GM23248 (cell line): ENCODE measurements at regions not wholly inside any gene's neighbourhood (a gene's known extent, or its start where the extent isn't known, plus 50 kb on each side); places are given as distances from the start of the nearest gene placed in this dataset.

Experiments
- DNase-seq: peaks from one replicate; pipeline ENCODE4 v3.0.0-alpha.2; 2015
- H2AFZ ChIP-seq: fragments of 200-600 bp; sonication (generic); 2 replicates; pipeline ENCODE4 v1.6.1; 2016; ENCODE audit warnings: antibody characterized with exemption
- H3F3A ChIP-seq: fragments of 200-600 bp; sonication (generic); 2 replicates; pipeline ENCODE4 v1.6.1; 2016; ENCODE audit warnings: mild to moderate bottlenecking, antibody characterized with exemption, mixed run types; ENCODE audit not compliant: insufficient read depth
- H3K27ac ChIP-seq: fragments of 200-600 bp; sonication (generic); 2 replicates; pipeline ENCODE4 v1.5.1; 2016; ENCODE audit warnings: mild to moderate bottlenecking
- H3K27me3 ChIP-seq: fragments of 200-600 bp; sonication (generic); replicated peaks from 2 replicates; pipeline ENCODE4 v1.6.1; 2016; ENCODE audit warnings: mild to moderate bottlenecking; ENCODE audit not compliant: insufficient read depth
- H3K36me3 ChIP-seq: fragments of 200-600 bp; sonication (generic); 2 replicates; pipeline ENCODE4 v1.6.1; 2016; ENCODE audit warnings: low read depth, mild to moderate bottlenecking
- H3K4me1 ChIP-seq: fragments of 200-600 bp; sonication (generic); 2 replicates; pipeline ENCODE4 v1.6.1; 2016; ENCODE audit warnings: mild to moderate bottlenecking; ENCODE audit not compliant: insufficient read depth
- H3K4me2 ChIP-seq: fragments of 200-600 bp; sonication (generic); one replicate; pipeline ENCODE4 v1.6.1; 2016; ENCODE audit warnings: mild to moderate bottlenecking; ENCODE audit not compliant: unreplicated experiment
- H3K4me3 ChIP-seq: fragments of 200-600 bp; sonication (generic); 2 replicates; pipeline ENCODE4 v1.5.1; 2016; ENCODE audit warnings: mild to moderate bottlenecking
- H3K79me2 ChIP-seq: fragments of 200-600 bp; sonication (generic); 2 replicates; pipeline ENCODE4 v1.6.1; 2016; ENCODE audit warnings: mild to moderate bottlenecking; ENCODE audit not compliant: insufficient read depth
- H3K9ac ChIP-seq: fragments of 200-600 bp; sonication (generic); 2 replicates; pipeline ENCODE4 v1.6.1; 2016; ENCODE audit warnings: mild to moderate bottlenecking
- H3K9me2 ChIP-seq: fragments of 200-600 bp; sonication (generic); 2 replicates; pipeline ENCODE4 v1.6.1; 2016; ENCODE audit warnings: mixed run types, mild to moderate bottlenecking, moderate library complexity; ENCODE audit not compliant: insufficient read depth
- H3K9me3 ChIP-seq: fragments of 200-600 bp; sonication (generic); one replicate; pipeline ENCODE4 v1.6.1; 2017; ENCODE audit warnings: low read depth
- H4K20me1 ChIP-seq: fragments of 200-600 bp; sonication (generic); 2 replicates; pipeline ENCODE4 v1.6.0; 2016; ENCODE audit not compliant: insufficient read depth
- EZH2 ChIP-seq: fragments of 200-600 bp; sonication (generic); IDR thresholded peaks from 2 replicates; pipeline ENCODE4 v1.6.1; 2018; ENCODE audit warnings: antibody characterized with exemption, mild to moderate bottlenecking; ENCODE audit not compliant: insufficient read depth, poor library complexity, severe bottlenecking
- EZH2phosphoT487 ChIP-seq: fragments of 200-600 bp; sonication (generic); IDR thresholded peaks from 2 replicates; pipeline ENCODE4 v1.6.1; 2018; ENCODE audit warnings: antibody characterized with exemption, moderate library complexity, mild to moderate bottlenecking, low read depth; ENCODE audit not compliant: insufficient read depth
- WGBS, 2 experiments: methylation state at CpG; one replicate each; pipeline ENCODE4 v1.1.6; 2015 to 2017; ENCODE audit warnings: low lambda C conversion rate in 2 of 2, low coverage in 1 of 2; ENCODE audit errors: missing lambda C conversion rate in 2 of 2; 5-methylcytosine and 5-hydroxymethylcytosine counted together
- in situ Hi-C: fragments of 300-500 bp; cut with MboI; formaldehyde crosslinking; loops from 2 replicates; pipeline ENCODE4 v1.15.0; 2020

DNA sequence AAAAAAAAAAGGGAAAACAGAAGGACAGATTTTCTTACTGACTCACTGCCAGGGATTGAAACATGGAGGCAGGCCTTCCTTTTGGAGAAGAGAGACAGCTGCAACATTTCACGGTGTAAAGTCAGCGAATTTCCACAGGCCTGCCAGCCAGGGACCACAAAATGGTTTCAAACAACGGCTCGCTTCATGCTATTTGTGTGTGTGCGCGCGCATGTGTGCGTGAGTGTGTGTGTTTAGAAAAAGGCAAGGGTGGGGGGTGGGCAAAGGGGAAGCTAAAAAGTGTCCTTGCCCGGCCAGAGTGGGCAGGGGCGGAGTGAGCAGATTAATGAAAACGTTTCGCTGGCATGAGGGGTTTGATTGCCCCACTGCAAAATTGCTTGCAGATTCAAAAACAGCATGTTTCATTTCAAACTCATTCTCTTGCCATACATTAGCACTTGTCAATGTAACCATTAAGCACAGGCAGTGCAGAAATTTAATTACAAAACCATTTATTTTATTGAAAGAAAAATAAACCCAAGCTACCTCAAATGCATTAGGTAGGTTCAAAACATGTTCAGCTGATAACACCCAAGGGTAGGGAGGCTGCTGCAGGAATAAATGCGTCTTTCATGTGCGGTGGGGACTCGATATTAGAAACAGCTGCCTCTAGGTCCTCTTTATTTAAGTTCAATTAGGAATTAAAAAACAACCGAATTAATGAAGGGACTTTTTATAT lies 182.1 kb upstream of the SIX2 start:
- Histone ChIP-seq H3K9ac (no peak overlapping the region), H3K27me3 (no peaks in the 10 kb centered on the region), H3K4me2 (no peak overlapping the region), H2AFZ (no peak overlapping the region), H3K79me2 (no peaks in the 10 kb centered on the region), H3K9me3 (no peaks in the 10 kb centered on the region), H3K9me2 (no peaks in the 10 kb centered on the region), H4K20me1 (no peaks in the 10 kb centered on the region), H3K27ac (no peak overlapping the region), H3F3A (no peaks in the 10 kb centered on the region), H3K4me1 (no peaks in the 10 kb centered on the region), H3K36me3 (no peaks in the 10 kb centered on the region), H3K4me3 (no peak overlapping the region)
- no peak for DNase-seq
- in situ Hi-C loops, result no loop called here
- TF ChIP-seq EZH2, result no peak
- TF ChIP-seq EZH2phosphoT487, result no peak
- 81% methylated on average over 16 of the region's 16 CpGs for WGBS, 2 experiments

DNA sequence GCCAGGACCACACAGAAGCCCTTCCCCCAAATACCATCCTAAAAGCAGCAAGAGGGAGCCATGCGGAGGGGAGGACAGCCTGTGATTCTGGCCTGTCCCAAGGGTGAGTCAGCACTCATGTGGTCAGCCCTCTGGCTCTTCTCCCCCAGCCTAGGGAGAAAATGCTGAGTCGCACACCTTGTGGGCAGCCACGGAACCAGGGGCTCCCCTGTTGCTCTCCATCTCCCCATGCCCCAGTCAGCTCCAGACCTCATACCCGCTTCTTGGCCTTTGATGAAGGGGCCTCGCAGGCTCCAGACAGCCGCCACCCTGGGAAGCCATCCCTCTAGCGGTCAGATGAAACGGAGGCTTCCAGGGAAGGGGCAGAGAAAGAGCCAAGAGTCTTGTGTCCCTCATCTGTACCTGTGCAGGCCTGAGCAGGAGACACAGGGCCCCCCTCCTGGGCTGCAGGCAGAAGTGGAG lies 181.3 kb upstream of the SIX2 start:
- H2AFZ ChIP-seq, result no peak overlapping the region
- no peaks in the 10 kb centered on the region for H3K27me3 ChIP-seq
- DNase-seq, result peak; percentile 78
- no peaks in the 10 kb centered on the region for H3K9me3 ChIP-seq
- no peaks in the 10 kb centered on the region for H3K9me2 ChIP-seq
- 78 to 85% methylated on average over 8 of the region's 8 CpGs for WGBS, 2 experiments
- H3K4me2 ChIP-seq, result no peak overlapping the region
- no peaks in the 10 kb centered on the region for H3K79me2 ChIP-seq
- no peaks in the 10 kb centered on the region for H3F3A ChIP-seq
- no peak overlapping the region for H3K9ac ChIP-seq
- no peaks in the 10 kb centered on the region for H4K20me1 ChIP-seq
- no peaks in the 10 kb centered on the region for H3K36me3 ChIP-seq
- H3K27ac ChIP-seq, result no peak overlapping the region
- TF ChIP-seq EZH2phosphoT487, result no peak
- no peaks in the 10 kb centered on the region for H3K4me1 ChIP-seq
- no peak overlapping the region for H3K4me3 ChIP-seq
- in situ Hi-C loops, result no loop called here

DNA sequence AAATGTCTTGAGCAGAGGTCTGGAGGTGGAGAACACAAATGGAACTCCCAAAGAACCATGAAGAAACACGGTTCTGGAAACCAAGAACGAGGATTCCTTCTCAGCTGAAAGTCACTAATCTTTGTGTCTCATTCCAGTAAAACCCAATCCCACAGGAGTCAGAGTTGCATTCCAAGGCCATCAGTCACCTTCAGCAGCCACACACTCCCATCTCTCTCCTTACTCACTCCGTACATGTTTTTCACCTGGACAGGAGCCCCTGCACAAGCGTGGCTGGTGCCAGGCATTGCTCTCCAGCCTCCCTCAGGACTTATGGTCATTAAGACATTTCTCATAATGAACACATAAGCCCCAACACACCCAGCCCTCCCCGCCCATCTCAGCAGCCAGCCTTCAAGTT lies 175.4 kb upstream of the SIX2 start:
- Histone ChIP-seq H3K4me1 (peaks cover 35% of the 10 kb centered on the region), H3K4me2 (peak overlapping the region; percentile 16), H3K4me3 (no peak overlapping the region), H3K27ac (peak overlapping the region; percentile 47), H4K20me1 (no peaks in the 10 kb centered on the region), H3K9me3 (no peaks in the 10 kb centered on the region), H3K36me3 (no peaks in the 10 kb centered on the region), H3K9me2 (no peaks in the 10 kb centered on the region), H3K27me3 (no peaks in the 10 kb centered on the region), H3K9ac (no peak overlapping the region), H3K79me2 (no peaks in the 10 kb centered on the region), H3F3A (peaks cover 20% of the 10 kb centered on the region), H2AFZ (peak overlapping the region; percentile 27; the same call in 1 of the 2 replicates)
- WGBS, 2 experiments, result 51 to 55% methylated on average over 5 of the region's 5 CpGs
- TF ChIP-seq EZH2 (no peak), EZH2phosphoT487 (no peak)
- in situ Hi-C loops, result no loop called here
- peak; percentile 73 for DNase-seq

DNA sequence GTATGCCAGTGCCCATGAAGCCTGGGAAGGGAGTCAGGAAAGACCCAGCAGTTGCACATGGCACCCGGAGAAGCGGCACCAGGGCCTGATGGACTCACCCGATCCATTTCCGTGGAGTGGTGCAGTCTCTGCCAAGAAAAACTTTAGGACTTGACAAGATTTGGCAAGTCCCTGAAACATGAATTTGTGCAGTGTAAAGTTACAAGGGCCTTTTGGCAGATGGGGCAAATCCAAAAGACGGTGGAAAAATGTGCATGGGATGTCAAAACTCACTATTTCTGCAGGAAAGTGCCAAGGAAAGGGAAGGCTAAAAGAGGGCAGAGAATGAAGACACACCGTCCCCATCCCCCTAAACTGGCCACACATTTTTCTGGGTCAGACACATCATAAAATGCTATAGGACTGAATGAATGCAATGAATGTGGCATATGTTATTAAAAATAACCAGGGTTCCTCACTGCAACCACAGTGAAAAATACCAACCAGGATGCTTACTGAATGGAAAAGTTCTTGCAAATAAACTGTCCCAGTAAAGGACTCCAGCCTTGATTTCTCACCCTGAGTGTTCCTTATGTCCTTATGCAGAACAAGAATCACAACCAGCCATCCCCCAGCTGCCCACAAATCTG lies 173.5 kb upstream of the SIX2 start:
- Histone ChIP-seq H2AFZ (no peak overlapping the region), H3K36me3 (no peaks in the 10 kb centered on the region), H3K9ac (no peak overlapping the region), H3K79me2 (no peaks in the 10 kb centered on the region), H3K4me3 (no peak overlapping the region), H3K27me3 (no peaks in the 10 kb centered on the region), H4K20me1 (no peaks in the 10 kb centered on the region), H3K9me3 (no peaks in the 10 kb centered on the region), H3K9me2 (no peaks in the 10 kb centered on the region), H3F3A (peaks cover 33% of the 10 kb centered on the region), H3K4me1 (peaks cover 50% of the 10 kb centered on the region), H3K27ac (peak overlapping the region; percentile 17), H3K4me2 (peak overlapping the region; percentile 19)
- in situ Hi-C loops, result no loop called here
- TF ChIP-seq EZH2, result no peak
- TF ChIP-seq EZH2phosphoT487, result no peak
- DNase-seq, result peak; percentile 65
- 27 to 31% methylated on average over 6 of the region's 6 CpGs for WGBS, 2 experiments
